KMS-11 (cell line): ENCODE measurements at regions not wholly inside any gene's neighbourhood (a gene's known extent, or its start where the extent isn't known, plus 50 kb on each side); places are given as distances from the start of the nearest gene placed in this dataset.

Experiments used
- H2AFZ ChIP-seq: fragments of 200-600 bp; sonication (generic); 2 replicates; pipeline ENCODE4 v1.6.1; 2016; ENCODE audit warnings: antibody characterized with exemption, mixed run types, low read depth
- H3K27ac ChIP-seq: fragments of 200-600 bp; sonication (generic); 2 replicates; pipeline ENCODE4 v1.6.1; 2016; ENCODE audit warnings: mild to moderate bottlenecking, mixed run types
- H3K27me3 ChIP-seq: fragments of 200-600 bp; sonication (generic); 2 replicates; pipeline ENCODE4 v1.6.1; 2017; ENCODE audit warnings: mild to moderate bottlenecking, low read depth, mixed run types, moderate library complexity; ENCODE audit not compliant: insufficient read depth
- H3K36me3 ChIP-seq: fragments of 200-600 bp; sonication (generic); 2 replicates; pipeline ENCODE4 v1.6.1; 2017; ENCODE audit warnings: mild to moderate bottlenecking, mixed run types; ENCODE audit not compliant: insufficient read depth
- H3K4me1 ChIP-seq: fragments of 200-600 bp; sonication (generic); 2 replicates; pipeline ENCODE4 v1.6.1; 2016; ENCODE audit warnings: mild to moderate bottlenecking, low read depth, mixed run types; ENCODE audit not compliant: poor library complexity, severe bottlenecking
- H3K4me2 ChIP-seq: fragments of 200-600 bp; sonication (generic); 2 replicates; pipeline ENCODE4 v1.7.0; 2016; ENCODE audit warnings: mild to moderate bottlenecking, mixed run types
- H3K4me3 ChIP-seq: fragments of 200-600 bp; sonication (generic); IDR thresholded peaks from 2 replicates; pipeline ENCODE4 v1.6.1; 2017; ENCODE audit warnings: low read depth, low read length, mixed read lengths; ENCODE audit not compliant: insufficient read depth
- H3K79me2 ChIP-seq: fragments of 200-600 bp; sonication (generic); 2 replicates; pipeline ENCODE4 v1.6.1; 2016; ENCODE audit warnings: low read depth, mixed run types; ENCODE audit not compliant: insufficient read depth
- H3K9ac ChIP-seq: fragments of 200-600 bp; sonication (generic); 2 replicates; pipeline ENCODE4 v1.6.1; 2016; ENCODE audit warnings: mild to moderate bottlenecking, mixed run types
- H4K20me1 ChIP-seq: fragments of 200-600 bp; sonication (generic); 2 replicates; pipeline ENCODE4 v1.6.1; 2016; ENCODE audit warnings: mild to moderate bottlenecking, mixed run types; ENCODE audit not compliant: insufficient read depth
- CTCF ChIP-seq: fragments of 200-600 bp; sonication (generic); conservative IDR thresholded peaks from 2 replicates; pipeline ENCODE4 v1.6.1; 2017; ENCODE audit warnings: low read depth, mild to moderate bottlenecking, antibody characterized with exemption, low read length, moderate library complexity, mixed read lengths

GRCh38 chr12:123094349-123095077 lies 56.4 kb downstream of the PITPNM2 start:
- no peaks in the 10 kb centered on the region for H3K4me1 ChIP-seq
- no peaks in the 10 kb centered on the region for H3K79me2 ChIP-seq
- no peaks in the 10 kb centered on the region for H4K20me1 ChIP-seq
- no peak for TF ChIP-seq CTCF
- H3K4me3 ChIP-seq: no peak overlapping the region
- H3K36me3 ChIP-seq: no peaks in the 10 kb centered on the region
- H3K27me3 ChIP-seq: no peaks in the 10 kb centered on the region
- no peak overlapping the region for H3K9ac ChIP-seq
- H3K27ac ChIP-seq: no peak overlapping the region
- no peak overlapping the region for H2AFZ ChIP-seq
- H3K4me2 ChIP-seq: no peak overlapping the region

GRCh38 chr12:123092866-123093265 lies 58.0 kb downstream of the PITPNM2 start:
- H3K4me1 ChIP-seq: no peaks in the 10 kb centered on the region
- H3K4me3 ChIP-seq: no peak overlapping the region
- H3K27me3 ChIP-seq: no peaks in the 10 kb centered on the region
- no peak overlapping the region for H3K4me2 ChIP-seq
- no peaks in the 10 kb centered on the region for H3K79me2 ChIP-seq
- no peak for TF ChIP-seq CTCF
- no peak overlapping the region for H3K27ac ChIP-seq
- no peaks in the 10 kb centered on the region for H4K20me1 ChIP-seq
- H3K36me3 ChIP-seq: no peaks in the 10 kb centered on the region
- no peak overlapping the region for H2AFZ ChIP-seq
- no peak overlapping the region for H3K9ac ChIP-seq

GRCh38 chr12:123091230-123092150 lies 59.4 kb downstream of the PITPNM2 start:
- Histone ChIP-seq H3K4me2 (no peak overlapping the region), H2AFZ (no peak overlapping the region), H3K4me1 (no peaks in the 10 kb centered on the region), H3K9ac (no peak overlapping the region), H3K79me2 (no peaks in the 10 kb centered on the region), H4K20me1 (no peaks in the 10 kb centered on the region), H3K4me3 (no peak overlapping the region), H3K27ac (no peak overlapping the region), H3K36me3 (no peaks in the 10 kb centered on the region), H3K27me3 (no peaks in the 10 kb centered on the region)
- no peak for TF ChIP-seq CTCF

- no peak overlapping the region for H3K9ac ChIP-seq
These were observed 61.1 kb downstream of the PITPNM2 start for GRCh38 chr12:123089631-123090353.

More at GRCh38 chr12:123089631-123090353, 61.1 kb downstream of the PITPNM2 start:
- Histone ChIP-seq H3K27me3 (no peaks in the 10 kb centered on the region), H3K27ac (no peak overlapping the region), H3K4me2 (no peak overlapping the region), H3K4me1 (no peaks in the 10 kb centered on the region), H2AFZ (no peak overlapping the region), H3K4me3 (no peak overlapping the region), H4K20me1 (no peaks in the 10 kb centered on the region), H3K79me2 (no peaks in the 10 kb centered on the region), H3K36me3 (no peaks in the 10 kb centered on the region)
- TF ChIP-seq CTCF: no peak
